ENCODE measurements at regions not wholly inside any gene's neighbourhood (a gene's known extent, or its start where the extent isn't known, plus 50 kb on each side); places are given as distances from the start of the nearest gene placed in this dataset.
"Not testable (repeated sequence)": the region's sequence is repeated elsewhere in the genome, so short reads cannot be mapped to it uniquely, and the experiment has no call there.

DNA sequence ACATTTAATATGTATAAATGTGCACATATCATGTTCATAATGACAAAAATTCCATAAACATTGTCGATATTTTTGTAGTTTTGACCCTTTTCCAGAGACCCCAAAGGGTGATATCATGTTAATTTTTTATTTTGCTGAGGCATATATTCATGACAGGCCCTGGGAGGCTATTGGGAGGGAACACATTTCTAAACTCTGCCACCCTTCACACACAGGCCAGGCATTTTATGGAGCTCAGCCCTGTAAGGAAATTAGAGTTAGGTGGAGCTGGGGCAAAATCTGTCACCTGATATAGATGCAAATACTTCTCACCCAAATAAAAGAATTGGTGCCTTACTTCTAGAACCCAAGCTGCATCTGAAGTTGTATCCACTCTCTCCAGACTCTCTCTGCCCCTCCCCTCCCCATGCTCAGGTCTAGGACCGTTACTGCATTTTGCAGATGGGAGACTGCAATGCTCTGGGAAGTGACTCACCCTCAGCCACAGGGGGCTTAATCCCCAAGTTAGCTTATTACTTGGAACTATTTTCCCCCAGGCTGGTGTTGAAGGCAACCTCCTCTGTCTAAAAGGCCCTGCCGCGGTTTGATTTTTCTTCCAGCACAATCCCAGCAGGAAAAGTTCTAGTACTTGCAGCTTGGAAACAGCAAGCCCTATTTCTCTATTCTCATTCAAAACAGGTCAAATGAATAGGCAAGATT lies 238.9 kb downstream of the EMP1 start:
- no peak for DNase-seq

DNA sequence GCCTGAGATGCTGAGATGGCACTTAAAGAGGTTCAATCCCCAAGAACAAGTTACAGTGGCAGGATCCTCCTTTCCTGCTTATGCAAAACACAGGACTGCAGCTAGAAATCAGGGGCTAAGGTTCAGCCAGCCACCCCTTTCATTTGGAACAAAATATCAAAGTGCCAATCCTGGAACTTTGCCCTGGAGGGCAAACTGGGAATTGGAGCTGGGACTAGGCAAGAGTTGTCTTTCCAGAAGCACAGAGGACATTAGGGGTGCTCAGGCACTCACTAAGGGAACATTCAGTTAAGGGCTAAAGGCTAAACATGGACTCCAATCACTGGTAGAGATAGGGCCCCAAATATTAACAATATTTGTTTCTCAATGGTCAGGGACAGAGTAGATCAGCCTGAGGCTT lies 237.2 kb downstream of the EMP1 start:
- no peak for DNase-seq

DNA sequence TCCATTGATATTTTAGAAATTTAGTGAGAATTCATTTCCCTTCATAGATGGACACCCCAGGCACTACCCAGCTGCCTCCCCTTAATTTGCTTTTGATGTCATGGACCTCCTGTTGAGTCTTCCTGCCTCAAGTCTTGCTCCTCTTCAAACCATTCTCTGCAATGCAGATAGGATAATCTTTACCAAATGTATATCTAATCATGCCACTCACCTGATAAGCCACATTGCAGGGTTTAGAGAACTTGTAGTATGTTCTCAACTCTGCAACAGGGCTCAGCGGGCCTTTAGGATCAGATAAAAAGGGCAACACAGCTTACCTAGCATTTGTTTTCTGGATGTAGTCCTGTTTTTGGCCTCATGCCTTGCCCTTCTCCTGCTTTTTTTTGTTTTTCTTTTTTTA lies 234.5 kb downstream of the EMP1 start:
- DNase-seq, result no peak

DNA sequence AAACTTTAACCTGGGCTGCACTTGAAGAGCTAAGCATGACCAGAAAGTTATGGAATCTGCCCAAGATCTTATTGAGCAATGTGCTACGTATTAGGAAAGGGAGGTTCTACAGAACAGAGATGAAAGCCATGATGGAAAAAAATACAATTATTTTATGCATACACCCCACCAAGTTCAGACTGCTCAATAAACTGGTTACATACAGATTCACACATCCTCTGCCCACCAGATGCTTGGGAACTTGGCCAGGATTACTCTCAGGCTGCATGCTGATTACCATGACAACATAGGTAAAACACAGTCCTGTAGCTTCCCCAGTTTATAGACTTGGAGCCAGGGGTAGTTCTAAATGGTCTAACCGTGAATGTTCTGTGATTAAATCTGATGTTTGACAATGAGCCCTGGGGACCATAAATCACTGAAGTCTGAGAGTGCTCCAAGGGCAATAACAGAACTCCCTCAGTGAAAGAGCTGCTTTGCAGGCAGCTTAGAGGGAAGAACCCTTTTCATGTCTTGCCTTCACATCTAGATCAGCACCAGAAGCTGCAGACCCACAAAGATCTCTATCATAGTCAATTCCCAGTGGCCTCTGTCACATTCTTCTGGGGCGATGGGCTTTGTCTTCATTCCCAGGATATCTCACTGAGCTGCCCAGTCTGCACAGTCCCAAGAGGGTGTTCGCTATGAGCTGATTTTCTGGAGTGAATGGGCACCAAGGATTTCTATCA lies 232.2 kb downstream of the EMP1 start:
- DNase-seq, result no peak

DNA sequence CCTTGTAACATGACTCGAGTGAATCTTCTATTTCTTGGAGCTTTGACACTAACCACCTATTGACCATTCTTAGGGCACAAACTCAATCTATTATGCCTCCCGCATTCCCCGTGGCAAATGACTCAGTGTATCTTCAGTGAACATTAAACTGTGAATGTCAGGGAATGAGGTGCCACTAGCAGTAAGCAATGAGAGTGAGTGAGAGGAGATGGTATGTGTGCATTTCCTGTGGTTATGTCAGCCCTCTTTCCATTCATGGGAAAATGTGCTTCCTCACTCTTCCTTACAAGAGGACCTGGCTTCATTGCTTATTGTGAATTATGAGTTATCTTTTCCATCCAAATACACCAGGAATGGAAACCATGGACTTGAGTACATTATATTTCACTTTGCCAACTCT lies 229.2 kb downstream of the EMP1 start:
- DNase-seq, result no peak

DNA sequence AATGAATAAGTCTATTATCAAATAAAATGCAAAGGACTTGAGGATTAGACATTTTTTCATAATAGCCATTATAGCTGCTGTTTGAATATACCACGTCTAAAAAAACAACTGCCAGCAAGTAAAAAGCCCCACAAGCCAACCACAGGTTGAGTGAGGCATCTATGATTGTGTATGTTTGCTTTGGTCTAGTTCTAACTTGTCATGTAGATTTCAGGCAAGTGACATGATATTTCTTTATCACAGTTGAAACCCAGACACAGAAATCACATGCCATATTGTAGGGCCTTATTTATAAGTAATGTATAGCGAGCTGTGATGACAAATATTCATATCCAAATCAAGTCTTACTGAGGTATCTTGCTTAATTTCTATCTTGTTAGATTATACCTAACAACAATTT lies 225.8 kb downstream of the EMP1 start:
- no peak for DNase-seq

DNA sequence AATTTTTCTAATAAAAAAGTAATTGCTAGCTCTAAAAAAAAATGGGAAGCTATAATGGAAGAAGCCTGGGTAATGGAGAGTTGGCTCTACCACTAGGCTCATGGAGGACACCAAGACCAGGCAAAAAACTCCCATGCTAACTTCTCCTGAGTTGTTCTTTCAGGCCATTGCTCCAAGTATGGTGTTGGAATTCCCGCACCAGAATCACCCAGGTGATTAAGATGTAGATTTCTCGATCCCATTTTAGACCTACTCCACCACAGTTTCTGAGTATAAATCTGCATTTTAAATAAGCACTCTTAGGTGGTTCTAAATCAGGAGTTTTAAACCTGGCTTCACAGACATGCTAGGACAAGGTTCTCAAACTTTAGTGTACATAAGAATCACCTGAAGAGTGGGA lies 221.0 kb downstream of the EMP1 start:
- DNase-seq, result no peak

DNA sequence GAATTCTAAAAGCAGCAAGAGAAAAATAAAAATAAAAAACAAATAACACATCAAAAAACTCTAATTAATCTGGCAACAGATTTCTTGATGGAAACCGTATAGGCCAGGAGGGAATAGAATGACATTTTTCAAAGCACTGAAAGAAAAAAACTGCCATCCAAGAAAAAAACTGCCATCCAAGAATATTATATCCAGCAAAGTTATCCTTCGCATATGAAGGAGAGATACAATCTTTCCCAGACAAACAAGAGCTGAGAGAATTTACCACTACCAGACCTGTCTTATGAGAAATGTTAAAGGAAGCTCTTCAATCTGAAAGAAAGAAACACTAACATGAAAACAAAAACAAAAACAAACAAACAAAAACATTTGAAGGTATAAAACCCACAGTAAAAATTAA lies 214.8 kb downstream of the EMP1 start:
- DNase-seq, result no peak

DNA sequence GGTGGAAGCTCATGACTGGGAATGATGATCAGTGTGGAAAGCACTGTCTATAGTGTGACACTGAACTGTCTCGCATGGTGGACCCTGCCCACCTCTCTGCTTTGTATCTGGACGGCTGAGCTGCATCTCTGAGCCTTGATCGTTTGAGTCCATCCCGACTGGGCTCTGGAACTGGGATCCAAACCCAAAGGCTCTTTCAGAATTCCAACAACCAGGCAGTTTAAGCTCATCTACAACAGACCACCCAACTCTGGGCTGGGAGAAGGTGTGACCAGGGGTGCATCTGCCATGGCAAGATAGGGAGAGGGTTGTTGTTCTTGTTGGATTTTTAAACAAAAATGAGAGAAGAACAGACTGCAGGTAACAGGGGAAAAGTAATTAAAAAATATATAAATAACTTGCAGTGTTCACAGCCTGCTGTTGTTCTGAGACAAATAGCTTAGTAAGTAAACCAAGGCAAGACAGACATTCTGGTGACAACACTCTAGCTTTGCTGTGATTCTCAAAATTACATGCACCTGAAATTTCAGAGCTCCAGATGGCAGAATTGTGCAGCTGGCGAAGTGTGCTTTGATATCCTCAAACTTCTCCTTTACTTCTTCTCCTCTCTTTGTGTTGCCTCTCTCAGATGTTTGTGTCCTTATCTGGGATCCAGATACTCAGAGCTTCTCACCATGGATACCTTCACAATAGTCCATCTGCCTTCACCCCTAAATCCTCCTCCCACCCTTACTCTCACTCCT lies 209.6 kb downstream of the EMP1 start:
- DNase-seq, result no peak

DNA sequence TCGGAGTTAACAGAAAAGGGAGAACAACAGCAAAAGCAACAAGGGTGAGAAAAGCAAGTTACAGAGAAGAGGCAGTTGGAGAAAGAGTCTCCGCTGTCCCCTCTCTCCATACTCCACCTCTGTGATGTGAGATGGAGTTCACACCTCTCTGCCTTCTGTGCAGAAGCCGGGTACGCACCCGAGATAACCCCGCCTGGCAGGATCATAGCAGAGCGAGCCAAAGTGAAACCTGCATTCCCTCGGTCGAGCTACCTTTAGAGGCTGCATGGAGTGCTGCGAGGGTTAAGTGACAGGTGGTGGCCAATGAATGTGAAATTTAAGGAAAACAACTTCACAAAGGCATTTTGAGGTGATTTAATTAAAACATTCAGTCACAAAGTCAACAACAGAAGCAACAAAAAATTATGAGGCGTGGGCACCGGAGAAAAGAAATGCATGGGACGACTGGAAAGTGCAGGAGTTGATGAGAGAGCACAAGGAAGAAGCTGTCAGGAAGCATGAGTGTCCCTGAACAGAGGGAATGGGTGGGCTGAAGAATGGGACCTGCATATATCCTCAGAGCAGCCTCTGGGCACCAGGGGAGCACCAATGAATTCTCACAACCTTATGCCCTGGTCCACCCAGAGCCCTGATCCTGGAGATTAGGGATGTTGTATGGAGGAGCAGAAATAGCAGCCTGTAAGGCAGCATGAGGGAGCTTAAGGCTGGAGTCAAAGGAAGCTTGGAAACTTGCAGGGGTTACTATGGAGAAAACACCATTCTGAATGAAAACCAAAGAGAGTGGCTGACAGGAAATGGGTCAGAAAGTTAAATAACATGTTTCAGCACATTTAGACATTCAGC lies 208.3 kb downstream of the EMP1 start:
- no peak for DNase-seq

DNA sequence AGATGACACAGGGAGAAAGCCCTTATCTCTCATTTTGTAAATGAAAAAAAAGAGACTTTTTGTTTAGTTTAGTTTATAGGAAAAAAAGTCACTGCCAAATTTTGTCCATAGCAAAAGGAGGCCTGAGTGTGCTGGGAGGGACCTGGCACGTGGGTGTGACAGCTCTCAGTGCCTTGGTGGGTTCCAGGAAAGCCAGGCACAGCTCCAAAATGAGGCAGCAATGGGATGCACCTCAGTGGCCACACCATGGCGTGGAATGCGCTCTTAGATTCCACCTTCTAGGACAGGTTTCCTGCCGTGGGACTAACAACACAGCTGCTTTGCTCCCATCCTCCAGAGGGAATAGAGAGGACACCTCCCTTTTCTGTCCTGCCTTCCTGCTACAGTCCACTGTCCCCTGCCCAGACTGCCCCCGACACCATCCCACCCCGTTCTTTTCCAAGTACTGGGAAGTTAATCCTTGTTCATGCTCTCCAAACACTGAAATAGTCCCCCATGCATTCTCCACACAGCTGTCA lies 207.6 kb downstream of the EMP1 start:
- no peak for DNase-seq

DNA sequence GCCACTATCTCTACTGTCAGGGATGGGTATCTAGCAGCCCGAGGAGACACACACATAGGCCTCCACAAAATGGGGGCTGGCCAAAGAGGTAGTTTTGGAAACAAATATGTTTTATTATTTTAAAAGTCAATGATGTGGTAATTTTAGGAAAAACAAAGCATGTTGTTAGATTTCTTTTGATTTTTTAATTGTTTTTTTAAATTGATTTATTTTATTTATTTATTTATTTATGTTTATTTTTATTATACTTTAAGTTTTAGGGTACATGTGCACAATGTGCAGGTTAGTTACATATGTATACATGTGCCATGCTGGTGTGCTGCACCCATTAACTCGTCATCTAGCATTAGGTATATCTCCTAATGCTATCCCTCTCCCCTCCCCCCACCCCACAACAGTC lies 194.8 kb downstream of the EMP1 start:
- not testable (repeated sequence) for DNase-seq

DNA sequence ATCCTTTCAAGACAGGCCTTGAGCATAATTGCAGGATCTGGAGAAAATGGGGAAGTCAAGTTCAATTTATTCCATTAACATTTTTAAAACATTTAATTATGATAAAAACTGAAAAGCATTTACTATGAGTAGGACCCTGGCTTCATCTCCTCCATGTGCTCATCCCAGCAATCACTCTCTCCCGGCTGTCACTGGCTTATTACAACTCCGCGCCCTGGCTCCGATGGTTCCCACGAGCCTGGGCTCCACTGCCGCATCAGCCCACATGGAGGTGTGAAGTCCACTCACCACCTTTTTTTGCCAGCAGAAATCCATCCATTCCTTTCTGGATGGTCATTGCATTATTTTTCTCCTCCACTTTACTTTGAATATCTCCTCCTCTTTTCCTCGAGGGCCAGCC lies 194.4 kb downstream of the EMP1 start:
- DNase-seq, result no peak

DNA sequence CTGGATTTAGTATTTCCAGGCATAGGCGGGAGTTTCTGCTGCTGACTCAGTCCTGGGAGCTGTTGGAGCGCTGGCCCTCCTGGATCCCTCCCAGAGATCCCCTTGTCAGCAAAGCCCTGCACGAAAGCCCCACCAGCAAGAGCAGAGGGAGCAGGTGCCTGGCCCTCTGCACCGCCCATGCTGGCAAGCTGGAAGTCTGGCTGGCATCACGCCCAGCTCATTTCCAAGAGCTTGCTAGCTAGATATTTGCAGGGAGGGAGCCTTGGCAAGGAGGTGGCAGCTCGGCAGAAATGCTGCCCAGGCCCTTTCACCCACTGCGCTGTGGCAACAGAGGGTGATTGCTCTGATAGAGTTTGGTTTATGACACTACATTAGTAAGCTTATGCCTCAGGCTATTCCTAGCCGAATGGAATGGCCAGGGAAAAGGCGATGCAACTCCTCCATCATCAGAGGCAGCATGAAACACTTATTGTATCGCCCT lies 193.9 kb downstream of the EMP1 start:
- DNase-seq, result peak; percentile 61 to 74

DNA sequence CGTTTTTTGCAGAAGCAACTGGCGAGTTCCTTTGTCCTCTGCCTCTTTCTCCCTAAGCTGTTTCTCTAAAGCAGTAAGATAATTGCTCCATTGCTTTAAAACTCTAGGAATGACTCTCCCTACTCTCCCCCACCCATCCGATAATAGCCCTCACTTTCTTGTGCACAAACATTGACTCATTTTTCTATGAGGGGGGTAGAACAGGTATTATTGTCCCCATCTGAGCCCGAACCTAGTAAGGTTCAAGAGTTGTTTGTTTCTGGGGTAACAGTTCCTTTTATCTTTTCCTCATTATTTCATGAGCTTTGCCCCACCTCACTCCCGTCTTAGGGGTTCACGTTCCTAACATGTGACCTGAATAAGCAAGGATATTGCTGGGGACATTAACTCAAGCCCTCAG lies 190.6 kb downstream of the EMP1 start:
- no peak for DNase-seq

DNA sequence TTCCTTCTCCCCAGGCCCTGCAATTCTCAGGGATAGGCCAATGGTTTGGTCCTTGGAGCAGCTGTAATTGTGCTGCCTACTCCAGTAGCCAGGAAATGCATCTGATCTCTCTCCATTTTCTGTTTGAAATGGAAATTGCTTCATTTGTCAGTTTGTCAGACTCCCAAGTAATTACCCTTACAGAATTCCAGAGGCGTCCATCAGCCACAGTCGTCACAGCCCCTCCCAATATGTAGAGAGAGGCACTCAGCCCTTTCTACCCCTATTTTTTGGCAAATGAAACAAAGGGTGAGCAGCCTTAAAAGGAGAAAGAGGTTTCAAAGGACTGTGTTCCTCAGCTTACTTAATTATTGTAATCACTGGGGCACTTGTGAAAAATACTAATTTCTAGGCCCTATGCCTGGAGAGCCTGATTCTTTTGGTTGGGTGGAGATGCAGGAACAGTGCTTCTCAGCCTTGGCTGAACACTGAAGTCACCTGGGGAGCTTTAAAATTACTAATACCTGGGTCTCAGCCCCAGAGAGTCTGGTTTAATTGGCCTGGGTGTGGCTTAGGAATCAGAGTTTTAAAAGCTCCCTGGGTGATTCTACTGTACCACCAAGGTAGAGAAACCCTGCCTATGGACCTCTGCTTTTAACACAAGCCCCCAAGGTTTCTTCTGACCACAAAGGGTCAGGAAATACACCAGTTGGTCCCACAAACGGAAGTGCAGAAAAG lies 190.0 kb downstream of the EMP1 start:
- no peak for DNase-seq

DNA sequence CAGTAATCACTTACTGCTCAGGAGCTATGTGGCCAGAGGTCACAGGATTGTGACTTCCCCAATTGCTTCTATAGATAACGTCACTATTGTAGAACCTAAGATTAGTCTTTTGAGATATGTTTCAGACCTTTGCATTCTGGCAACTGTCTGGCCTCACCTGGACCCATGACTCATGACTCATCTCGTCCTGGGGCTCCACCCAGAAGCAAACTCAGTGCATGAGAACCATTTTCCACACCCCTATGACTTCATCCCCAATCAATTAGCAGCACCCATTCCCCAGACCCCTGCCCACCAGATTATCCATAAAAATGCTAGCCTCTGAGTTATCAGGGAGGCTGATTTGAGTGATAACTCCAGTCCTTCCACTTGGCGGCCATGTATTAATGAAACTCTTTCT lies 186.9 kb downstream of the EMP1 start:
- DNase-seq, result no peak

DNA sequence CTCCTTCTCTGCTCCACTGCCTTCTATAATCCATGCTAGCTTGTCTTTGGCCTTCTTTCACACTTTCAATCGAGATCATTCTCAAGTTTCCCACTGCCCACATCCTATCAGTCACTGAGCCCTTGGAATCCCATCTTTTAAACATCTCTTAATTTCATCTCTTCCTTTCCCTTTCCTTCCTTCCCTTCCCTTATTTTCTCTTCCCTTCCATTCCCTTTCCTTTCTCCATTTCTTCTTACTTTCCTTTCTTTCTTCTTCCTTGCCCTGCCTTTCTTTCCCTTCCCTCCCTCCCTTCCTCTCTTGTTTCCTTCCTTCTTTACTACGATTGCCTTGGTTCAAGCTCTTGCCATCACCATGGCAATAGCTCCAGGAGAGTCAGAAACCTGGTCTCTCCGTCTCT lies 183.8 kb downstream of the EMP1 start:
- no peak for DNase-seq

DNA sequence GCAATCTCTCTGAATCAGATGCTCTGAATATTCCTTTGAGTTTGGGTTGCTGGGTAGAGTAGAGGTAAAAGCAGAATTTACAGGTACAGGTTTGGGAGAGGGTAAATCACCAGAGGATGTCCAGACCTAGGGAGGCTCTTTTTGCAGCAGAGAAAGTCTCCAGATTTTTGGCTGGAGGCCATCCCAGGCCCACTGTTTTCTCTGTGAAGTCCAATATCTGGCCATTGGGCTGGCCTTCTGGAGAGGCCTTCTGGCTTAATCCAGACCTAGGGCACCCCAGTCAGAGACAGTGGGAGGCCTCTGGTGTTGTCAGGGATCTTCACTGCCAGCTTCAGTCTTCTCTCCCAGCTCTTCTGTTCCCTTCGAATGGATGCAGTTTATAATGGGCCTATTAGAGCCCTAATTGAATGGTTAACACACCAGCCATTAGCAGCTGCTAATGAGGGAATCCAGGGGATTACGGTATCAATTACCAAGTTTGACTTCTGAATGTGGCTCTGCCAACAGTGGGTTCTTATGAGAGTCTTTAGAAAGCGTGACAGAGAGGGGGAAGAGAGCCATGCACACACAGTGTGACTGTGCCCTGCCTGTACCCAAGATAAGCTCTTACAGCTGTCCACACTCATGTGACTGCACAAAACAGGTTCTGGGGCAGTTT lies 183.1 kb downstream of the EMP1 start:
- DNase-seq, result no peak

DNA sequence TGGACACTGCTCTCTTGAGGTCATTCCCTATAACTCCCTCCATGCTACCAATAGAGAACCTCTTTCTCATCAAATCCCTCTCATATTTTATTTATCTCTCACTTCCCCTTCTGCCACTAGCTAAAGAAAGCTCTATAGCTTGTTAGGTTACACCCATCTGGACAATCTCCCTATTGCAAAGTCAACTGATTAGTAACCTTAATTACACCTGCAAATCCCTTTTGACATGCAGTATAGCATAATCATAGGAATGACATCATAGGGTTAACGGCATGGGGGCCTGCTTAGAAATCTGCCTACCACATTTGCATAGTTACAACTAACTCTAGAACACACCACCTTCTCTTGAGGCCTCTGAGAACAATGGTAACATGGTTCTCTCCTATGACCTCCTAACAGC lies 181.2 kb downstream of the EMP1 start:
- DNase-seq, result no peak

DNA sequence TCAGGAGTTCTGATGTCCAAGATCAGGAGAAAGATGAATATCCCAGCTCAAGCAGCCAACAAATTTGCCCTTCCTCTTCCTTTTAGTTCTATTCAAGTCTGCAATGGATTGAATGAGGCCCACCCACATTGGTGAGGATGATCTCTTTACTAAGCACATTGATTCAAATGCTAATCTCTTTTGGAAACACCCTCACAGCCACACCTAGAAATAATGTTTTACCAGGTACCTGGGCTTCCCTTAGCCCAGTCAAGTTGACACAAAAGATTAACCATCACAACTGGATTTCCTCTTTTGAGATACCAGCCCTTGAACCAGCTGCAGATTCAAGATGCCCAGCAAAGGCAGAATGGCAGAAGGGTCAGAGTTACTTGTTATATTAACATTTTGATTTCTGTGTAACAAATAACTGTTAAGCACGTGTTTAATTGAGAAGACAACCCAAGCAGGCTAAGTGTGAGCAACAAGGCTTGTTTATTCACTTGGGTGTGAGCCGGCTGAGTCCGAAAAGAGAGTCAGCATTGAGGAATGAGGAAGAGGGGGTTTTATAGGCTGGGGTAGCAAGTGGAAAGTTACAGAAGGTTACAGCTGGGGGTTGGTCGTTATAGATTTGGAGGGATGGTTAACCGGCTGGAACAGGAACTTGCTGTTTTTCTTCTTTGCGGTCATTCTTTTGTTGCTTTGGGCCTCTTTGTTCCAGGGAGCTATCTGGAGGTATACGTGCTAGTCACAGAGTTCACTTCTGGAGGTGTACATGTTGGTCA lies 180.3 kb downstream of the EMP1 start:
- DNase-seq, result no peak
